ENCODE measurements at regions not wholly inside any gene's neighbourhood (a gene's known extent, or its start where the extent isn't known, plus 50 kb on each side); places are given as distances from the start of the nearest gene placed in this dataset.

- CTCF ChIA-PET = no interaction called here
- no peaks in the 10 kb centered on the region for H3K4me1 Mint-ChIP-seq
Observed at GRCh38 chr19:28341810-28342350, 871.1 kb downstream of the UQCRFS1 start.

GRCh38 chr19:28334419-28334818 is 878.5 kb downstream of the UQCRFS1 start:
- Mint-ChIP-seq H3K4me1 (no peaks in the 10 kb centered on the region), H3K4me3 (no peak overlapping the region), H3K27me3 (no peaks in the 10 kb centered on the region), H3K36me3 (ENCODE audit: low read depth) (no peaks in the 10 kb centered on the region), H3K27ac (no peak overlapping the region), H3K9me3 (no peaks in the 10 kb centered on the region)
- intact Hi-C loops (cut with micrococcal nuclease) = no loop called here
- no peak for TF ChIP-seq CTCF (IDR thresholded peaks at IDR 0.05)
- ATAC-seq (ENCODE audit: low read depth) = no peak
- CTCF ChIA-PET = no interaction called here
- no peak for DNase-seq
- POLR2A ChIA-PET = no interaction called here

More at GRCh38 chr19:28341810-28342350, 871.1 kb downstream of the UQCRFS1 start:
- POLR2A ChIA-PET = no interaction called here
- TF ChIP-seq CTCF (IDR thresholded peaks at IDR 0.05) = no peak
- intact Hi-C loops (cut with micrococcal nuclease) = no loop called here
- no peaks in the 10 kb centered on the region for H3K27me3 Mint-ChIP-seq
- DNase-seq (no peak), ATAC-seq (ENCODE audit: low read depth) (no peak)
- H3K36me3 Mint-ChIP-seq (ENCODE audit: low read depth) = no peaks in the 10 kb centered on the region
- no peak overlapping the region for H3K4me3 Mint-ChIP-seq
- H3K27ac Mint-ChIP-seq = no peak overlapping the region
- peaks cover 5% of the 10 kb centered on the region for H3K9me3 Mint-ChIP-seq

GRCh38 chr19:28333909-28334308 is 879.0 kb downstream of the UQCRFS1 start:
- intact Hi-C loops (cut with micrococcal nuclease) = no loop called here
- TF ChIP-seq CTCF (IDR thresholded peaks at IDR 0.05) = no peak
- H3K9me3 Mint-ChIP-seq = peaks cover under 1% of the 10 kb centered on the region
- POLR2A ChIA-PET = no interaction called here
- no peak overlapping the region for H3K27ac Mint-ChIP-seq
- no peak for ATAC-seq (ENCODE audit: low read depth)
- no peaks in the 10 kb centered on the region for H3K36me3 Mint-ChIP-seq (ENCODE audit: low read depth)
- no peaks in the 10 kb centered on the region for H3K27me3 Mint-ChIP-seq
- no peak overlapping the region for H3K4me3 Mint-ChIP-seq
- H3K4me1 Mint-ChIP-seq = no peaks in the 10 kb centered on the region
- CTCF ChIA-PET = no interaction called here
- no peak for DNase-seq

- POLR2A ChIA-PET = no interaction called here
- CTCF ChIA-PET = no interaction called here
- no peak for ATAC-seq (ENCODE audit: low read depth)
Observed at GRCh38 chr19:28332886-28333285, 880.1 kb downstream of the UQCRFS1 start.

GRCh38 chr19:28332351-28332750 is 880.6 kb downstream of the UQCRFS1 start:
- ATAC-seq (ENCODE audit: low read depth) = no peak

More at GRCh38 chr19:28332886-28333285, 880.1 kb downstream of the UQCRFS1 start:
- Mint-ChIP-seq H3K9me3 (peaks cover 4% of the 10 kb centered on the region), H3K36me3 (ENCODE audit: low read depth) (no peaks in the 10 kb centered on the region), H3K4me1 (no peaks in the 10 kb centered on the region), H3K27me3 (no peaks in the 10 kb centered on the region), H3K27ac (no peak overlapping the region), H3K4me3 (no peak overlapping the region)
- no peak for DNase-seq
- no peak for TF ChIP-seq CTCF (IDR thresholded peaks at IDR 0.05)
- intact Hi-C loops (cut with micrococcal nuclease) = no loop called here

More at GRCh38 chr19:28332351-28332750, 880.6 kb downstream of the UQCRFS1 start:
- ChIA-PET POLR2A (no interaction called here), CTCF (no interaction called here)
- Mint-ChIP-seq H3K27ac (no peak overlapping the region), H3K36me3 (ENCODE audit: low read depth) (no peaks in the 10 kb centered on the region), H3K9me3 (peaks cover 4% of the 10 kb centered on the region), H3K27me3 (no peaks in the 10 kb centered on the region), H3K4me1 (no peaks in the 10 kb centered on the region), H3K4me3 (no peak overlapping the region)
- intact Hi-C loops (cut with micrococcal nuclease) = no loop called here
- no peak for DNase-seq
- no peak for TF ChIP-seq CTCF (IDR thresholded peaks at IDR 0.05)
